Endothelial cell (in vitro differentiated cells): ENCODE measurements at regions not wholly inside any gene's neighbourhood (a gene's known extent, or its start where the extent isn't known, plus 50 kb on each side); places are given as distances from the start of the nearest gene placed in this dataset.

Experiments used
- DNase-seq: peaks from one replicate; pipeline ENCODE4 v3.0.0; 2021; ENCODE audit warnings: low spot score
- H3K27ac Mint-ChIP-seq: one replicate; pipeline ENCODE4 v1.8.0; 2021; ENCODE audit warnings: mixed read lengths, inconsistent platforms; ENCODE audit not compliant: unreplicated experiment
- H3K27me3 Mint-ChIP-seq: one replicate; pipeline ENCODE4 v1.8.0; 2021; ENCODE audit warnings: mild to moderate bottlenecking, moderate library complexity, mixed read lengths, inconsistent platforms; ENCODE audit not compliant: unreplicated experiment
- H3K36me3 Mint-ChIP-seq: one replicate; pipeline ENCODE4 v1.8.0; 2021; ENCODE audit warnings: mild to moderate bottlenecking, low read depth, mixed read lengths, inconsistent platforms; ENCODE audit not compliant: unreplicated experiment
- H3K4me1 Mint-ChIP-seq: one replicate; pipeline ENCODE4 v1.8.0; 2021; ENCODE audit warnings: mild to moderate bottlenecking, mixed read lengths, inconsistent platforms; ENCODE audit not compliant: unreplicated experiment
- H3K4me3 Mint-ChIP-seq: one replicate; pipeline ENCODE4 v1.8.0; 2021; ENCODE audit warnings: mild to moderate bottlenecking, mixed read lengths, inconsistent platforms; ENCODE audit not compliant: unreplicated experiment
- H3K9me3 Mint-ChIP-seq: one replicate; pipeline ENCODE4 v1.8.0; 2021; ENCODE audit warnings: mixed read lengths, inconsistent platforms; ENCODE audit not compliant: unreplicated experiment
- CTCF ChIP-seq: fragments of 200-600 bp; sonication (generic); IDR thresholded peaks from one replicate; pipeline ENCODE4 v1.5.0; 2021; ENCODE audit warnings: antibody characterized with exemption; ENCODE audit not compliant: unreplicated experiment

DNA sequence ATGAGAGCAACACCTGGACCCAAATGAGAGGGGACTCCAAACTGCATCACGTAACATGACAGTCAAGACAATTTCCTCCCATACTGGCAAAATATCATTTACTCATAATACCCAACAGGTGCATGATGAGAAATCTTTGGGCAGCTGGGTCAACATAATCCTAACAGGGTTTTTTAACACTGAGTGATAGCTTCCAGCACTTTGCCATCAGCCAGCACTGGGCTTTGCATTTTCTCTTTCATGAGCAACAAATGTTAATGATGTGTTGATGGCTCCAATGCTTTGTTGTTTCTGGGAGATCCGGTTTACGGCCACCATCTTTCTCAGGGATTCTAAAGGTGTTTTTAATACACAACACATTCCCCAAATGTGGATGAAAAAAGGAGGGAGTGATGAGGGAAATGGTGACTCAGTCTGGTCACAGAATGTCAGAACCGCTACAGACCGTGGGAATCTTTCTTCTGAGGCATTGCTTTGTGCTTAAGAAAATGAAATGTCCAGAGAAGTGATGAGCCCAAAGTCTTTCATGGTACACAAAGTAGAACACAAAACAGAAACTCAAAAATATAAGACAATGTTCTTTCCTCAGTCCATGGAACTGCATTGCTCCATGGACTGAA, 705.7 kb upstream of the IGFBP3 start:
- Mint-ChIP-seq H3K9me3 (no peaks in the 10 kb centered on the region), H3K36me3 (no peaks in the 10 kb centered on the region), H3K4me3 (no peak overlapping the region), H3K27ac (no peak overlapping the region), H3K27me3 (peaks cover 3% of the 10 kb centered on the region), H3K4me1 (no peaks in the 10 kb centered on the region)
- no peak for TF ChIP-seq CTCF
- DNase-seq = no peak

GRCh38 chr7:46626261-46626660, 705.2 kb upstream of the IGFBP3 start:
- Mint-ChIP-seq H3K4me3 (no peak overlapping the region), H3K36me3 (no peaks in the 10 kb centered on the region), H3K4me1 (no peaks in the 10 kb centered on the region), H3K9me3 (no peaks in the 10 kb centered on the region), H3K27me3 (peaks cover 3% of the 10 kb centered on the region), H3K27ac (no peak overlapping the region)
- DNase-seq = no peak
- no peak for TF ChIP-seq CTCF

GRCh38 chr7:46625032-46625431, 704.0 kb upstream of the IGFBP3 start:
- H3K36me3 Mint-ChIP-seq = no peaks in the 10 kb centered on the region
- no peak for DNase-seq
- H3K4me1 Mint-ChIP-seq = no peaks in the 10 kb centered on the region
- peaks cover 3% of the 10 kb centered on the region for H3K27me3 Mint-ChIP-seq
- H3K4me3 Mint-ChIP-seq = no peak overlapping the region
- no peaks in the 10 kb centered on the region for H3K9me3 Mint-ChIP-seq
- no peak overlapping the region for H3K27ac Mint-ChIP-seq
- no peak for TF ChIP-seq CTCF

DNA sequence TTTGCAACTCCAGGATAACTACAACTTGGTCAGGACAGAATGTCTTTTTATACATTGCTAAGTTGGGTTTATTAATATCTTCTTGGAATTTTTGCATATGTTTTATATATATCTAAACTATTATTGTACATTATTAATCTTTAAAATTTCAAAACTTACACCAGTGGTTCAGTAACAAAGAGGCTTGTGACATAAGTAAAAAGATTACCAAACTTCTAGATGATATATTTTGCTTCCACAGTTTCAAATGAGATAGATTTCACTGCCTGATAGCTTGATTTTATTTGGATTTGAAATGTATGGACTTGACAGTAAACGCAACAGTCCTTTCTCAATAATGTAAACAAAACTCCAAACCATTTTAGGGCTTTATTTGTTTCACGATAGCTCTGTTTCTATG, 701.2 kb upstream of the IGFBP3 start:
- Mint-ChIP-seq H3K4me1 (no peaks in the 10 kb centered on the region), H3K4me3 (no peak overlapping the region), H3K27ac (no peak overlapping the region), H3K9me3 (no peaks in the 10 kb centered on the region), H3K36me3 (no peaks in the 10 kb centered on the region), H3K27me3 (peaks cover 2% of the 10 kb centered on the region)
- no peak for DNase-seq
- TF ChIP-seq CTCF = no peak

GRCh38 chr7:46619723-46620310, 698.7 kb upstream of the IGFBP3 start:
- no peak for TF ChIP-seq CTCF
- Mint-ChIP-seq H3K4me3 (no peak overlapping the region), H3K27ac (no peak overlapping the region), H3K4me1 (no peaks in the 10 kb centered on the region), H3K36me3 (no peaks in the 10 kb centered on the region), H3K9me3 (no peaks in the 10 kb centered on the region), H3K27me3 (no peaks in the 10 kb centered on the region)
- no peak for DNase-seq
